ENCODE measurements at regions not wholly inside any gene's neighbourhood (a gene's known extent, or its start where the extent isn't known, plus 50 kb on each side); places are given as distances from the start of the nearest gene placed in this dataset.
"Not testable (repeated sequence)": the region's sequence is repeated elsewhere in the genome, so short reads cannot be mapped to it uniquely, and the experiment has no call there.

DNA sequence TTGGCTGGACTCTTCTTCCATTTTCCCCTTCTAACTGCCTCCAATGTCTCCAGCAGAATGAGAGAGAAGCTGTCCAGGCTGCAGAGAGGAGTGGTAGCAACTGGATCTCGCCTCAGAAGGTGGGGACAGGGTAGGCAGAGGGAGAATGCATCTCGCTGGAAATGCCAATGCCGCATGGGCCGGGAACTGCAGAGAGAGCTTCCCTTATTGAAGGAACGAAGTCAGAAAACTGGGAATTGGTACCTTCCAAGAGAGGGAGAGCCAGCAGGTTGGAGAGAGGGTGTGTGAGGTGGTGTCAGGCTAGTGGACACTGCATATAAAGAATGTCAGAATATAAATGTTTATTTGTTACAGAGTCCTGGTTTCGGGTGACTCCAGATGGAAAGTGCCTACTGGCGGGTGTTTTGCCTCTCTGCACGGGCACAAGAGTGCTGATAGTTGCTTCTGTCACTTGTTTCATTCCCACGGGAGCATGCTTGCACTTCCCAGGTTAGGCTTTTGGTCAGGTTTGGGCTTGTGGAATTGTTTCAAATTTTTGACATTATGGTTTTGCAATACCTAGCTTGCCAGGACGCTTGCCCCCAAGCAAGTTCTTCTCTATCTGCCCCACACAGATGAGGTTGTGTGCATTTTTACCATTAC, 156.8 kb upstream of the STS start:
- DNase-seq = no peak

DNA sequence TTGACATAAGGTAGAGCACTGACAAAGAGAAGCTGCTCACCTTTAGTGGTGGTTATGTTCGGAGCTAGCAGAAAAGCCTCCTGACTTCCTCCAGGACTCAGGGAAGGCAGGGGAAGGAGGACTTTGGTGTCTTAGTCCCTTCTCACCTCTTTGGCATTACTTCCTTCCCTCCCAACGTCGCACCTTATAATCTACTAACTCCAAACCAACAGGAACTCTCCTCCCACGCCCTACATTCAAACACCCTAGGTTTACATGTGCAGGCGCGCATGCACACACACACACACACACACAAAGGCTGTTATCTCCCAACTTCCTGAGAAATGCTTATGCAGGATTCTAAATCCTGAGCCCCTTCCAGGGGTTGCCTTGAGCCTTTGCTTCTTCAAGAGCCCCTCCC, 157.7 kb upstream of the STS start:
- no peak for DNase-seq

GRCh38 chrX:6988694-6989093, 158.8 kb upstream of the STS start:
- DNase-seq = not testable (repeated sequence)

- no peak for DNase-seq
Measured at GRCh38 chrX:6986915-6987314, 160.6 kb upstream of the STS start.

- no peak for DNase-seq
Measured at GRCh38 chrX:6985537-6985936, 162.0 kb upstream of the STS start.

GRCh38 chrX:6983207-6983955, 164.1 kb upstream of the STS start:
- no peak for DNase-seq

GRCh38 chrX:6981718-6982406, 165.7 kb upstream of the STS start:
- DNase-seq = no peak

GRCh38 chrX:6980981-6981380, 166.5 kb upstream of the STS start:
- DNase-seq = no peak

DNA sequence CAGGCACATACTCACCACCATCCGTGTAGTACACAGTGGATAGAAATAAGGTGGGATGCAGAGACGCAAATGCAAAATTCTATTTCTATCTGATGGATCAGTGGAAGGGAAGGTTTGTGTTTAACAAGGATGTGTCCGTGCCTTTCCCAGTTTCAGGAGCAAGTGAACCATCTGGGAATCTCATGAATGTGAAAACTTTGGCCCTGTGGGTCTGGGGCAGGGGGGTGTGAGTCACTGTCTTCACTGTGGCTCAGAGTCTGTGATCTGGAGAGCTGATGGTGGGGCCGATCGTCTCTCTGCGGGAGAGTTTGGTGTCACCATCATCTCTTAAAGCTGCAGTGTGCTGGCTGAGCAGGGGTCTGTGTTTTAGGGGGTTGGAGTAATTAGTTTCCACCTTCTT, 179.3 kb upstream of the STS start:
- no peak for DNase-seq

DNA sequence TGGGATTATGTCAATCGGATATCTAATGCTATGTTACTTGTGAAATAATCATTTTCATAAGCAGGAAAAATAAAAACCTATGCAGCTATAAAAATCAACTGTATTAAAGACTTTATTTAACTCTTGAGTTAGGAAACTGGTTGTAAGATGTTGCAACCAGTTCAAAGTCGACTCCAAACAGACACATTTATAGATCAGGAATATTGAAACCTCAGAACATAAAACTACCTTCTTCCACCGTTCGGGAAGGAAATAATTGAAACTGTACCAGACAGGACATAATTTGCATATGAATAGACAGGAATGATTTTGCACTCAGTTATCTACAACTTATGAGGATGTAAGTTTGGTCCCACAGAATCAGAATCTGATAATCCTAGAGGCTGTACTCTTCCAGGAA, 181.8 kb upstream of the STS start:
- DNase-seq = no peak

GRCh38 chrX:6962006-6962355, 185.5 kb upstream of the STS start:
- DNase-seq = no peak

GRCh38 chrX:6961286-6962005, 186.1 kb upstream of the STS start:
- DNase-seq = no peak

DNA sequence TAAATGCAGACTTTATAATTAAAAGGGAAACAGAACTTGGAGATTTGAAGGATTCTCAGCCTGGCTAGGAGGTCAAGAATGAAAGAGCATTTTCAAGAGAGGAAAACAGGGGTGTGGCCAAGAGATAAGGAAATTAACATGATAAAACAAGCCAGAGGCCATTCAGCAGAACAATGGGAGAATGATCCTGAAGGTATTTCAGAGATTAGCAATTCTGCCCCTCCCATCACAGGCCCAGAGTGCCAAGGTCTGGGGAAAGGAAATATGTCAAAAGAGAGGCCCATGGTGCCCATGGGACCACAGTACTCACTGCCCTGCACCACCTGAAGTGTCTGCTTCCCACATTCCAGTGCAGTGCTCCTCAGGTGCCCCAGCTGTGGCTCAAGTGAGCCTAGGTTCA, 188.5 kb upstream of the STS start:
- DNase-seq = no peak

DNA sequence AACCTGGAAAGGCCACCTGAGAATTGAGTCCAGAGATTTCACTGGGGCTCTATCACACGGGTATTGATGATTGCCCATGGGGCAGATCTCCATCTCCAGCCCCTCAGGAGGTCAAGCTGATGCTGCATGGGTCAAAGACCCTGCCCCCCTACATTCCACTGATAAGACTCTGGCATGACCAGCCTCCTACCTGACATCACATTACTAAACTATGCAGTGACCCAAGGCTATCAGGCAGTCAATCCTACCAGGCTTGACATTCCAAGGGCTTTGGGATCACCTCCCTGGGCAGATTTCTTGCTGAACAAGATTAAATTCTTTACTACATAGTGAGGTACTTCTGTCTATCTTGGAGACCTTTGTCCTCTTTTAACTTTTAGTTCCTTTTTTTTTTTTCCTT, 192.7 kb upstream of the STS start:
- no peak for DNase-seq

- DNase-seq = no peak
Measured at GRCh38 chrX:6946168-6946567, 201.3 kb upstream of the STS start.

GRCh38 chrX:6941041-6941440, 206.5 kb upstream of the STS start:
- DNase-seq = no peak

DNA sequence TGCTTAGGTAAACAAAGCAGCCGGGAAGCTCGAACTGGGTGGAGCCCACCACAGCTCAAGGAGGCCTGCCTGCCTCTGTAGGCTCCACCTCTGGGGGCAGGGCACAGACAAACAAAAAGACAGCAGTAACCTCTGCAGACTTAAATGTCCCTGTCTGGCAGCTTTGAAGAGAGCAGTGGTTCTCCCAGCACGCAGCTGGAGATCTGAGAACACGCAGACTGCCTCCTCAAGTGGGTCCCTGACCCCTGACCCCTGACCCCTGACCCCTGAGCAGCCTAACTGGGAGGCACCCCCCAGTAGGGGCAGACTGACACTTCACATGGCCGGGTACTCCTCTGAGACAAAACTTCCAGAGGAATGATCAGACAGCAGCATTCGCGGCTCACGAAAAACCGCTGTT, 214.6 kb upstream of the STS start:
- not testable (repeated sequence) for DNase-seq

GRCh38 chrX:6930307-6930849, 217.1 kb upstream of the STS start:
- no peak for DNase-seq

GRCh38 chrX:6924443-6925077, 223.0 kb upstream of the STS start:
- DNase-seq = no peak

DNA sequence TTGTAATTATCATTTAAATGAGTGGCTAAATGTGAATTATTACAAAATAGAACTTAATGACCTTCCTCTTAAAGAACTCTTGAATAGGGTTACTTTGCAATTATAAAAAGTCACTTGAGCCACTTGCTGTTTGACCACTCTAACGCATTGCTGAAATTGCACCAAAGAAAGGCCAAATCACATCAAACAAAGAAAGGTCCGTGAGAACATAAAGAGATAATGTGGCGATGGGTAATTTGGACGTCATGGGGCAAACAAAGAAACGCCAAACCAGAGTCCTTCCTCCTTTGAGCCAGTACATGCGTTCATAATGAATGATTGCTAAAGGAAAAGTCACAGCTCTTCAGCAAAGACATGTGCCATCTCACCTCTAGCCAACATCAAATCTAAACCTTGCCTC, 229.8 kb upstream of the STS start:
- peak; percentile 61 for DNase-seq

- DNase-seq = no peak
Measured at GRCh38 chrX:6910218-6910617, 237.3 kb upstream of the STS start.

DNA sequence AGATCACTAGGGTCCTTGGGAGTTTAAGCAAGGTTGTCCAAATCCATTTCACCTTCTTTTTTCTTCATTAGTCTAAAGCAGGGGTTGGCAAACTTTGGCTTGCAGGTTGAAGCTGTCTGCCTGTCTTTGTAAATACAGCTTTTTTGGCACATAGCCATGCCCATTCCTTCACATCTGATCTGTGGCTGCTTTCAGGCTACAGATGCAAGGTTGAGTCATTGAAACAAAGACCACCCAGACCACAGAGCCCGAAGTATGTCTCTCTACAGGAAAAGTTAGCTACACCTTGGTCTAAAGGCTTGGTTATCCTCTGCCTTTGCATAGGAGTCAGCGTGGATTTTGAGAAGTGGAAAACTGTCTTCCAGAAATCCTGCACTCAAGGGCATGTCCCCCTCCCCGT, 238.1 kb upstream of the STS start:
- no peak for DNase-seq

DNA sequence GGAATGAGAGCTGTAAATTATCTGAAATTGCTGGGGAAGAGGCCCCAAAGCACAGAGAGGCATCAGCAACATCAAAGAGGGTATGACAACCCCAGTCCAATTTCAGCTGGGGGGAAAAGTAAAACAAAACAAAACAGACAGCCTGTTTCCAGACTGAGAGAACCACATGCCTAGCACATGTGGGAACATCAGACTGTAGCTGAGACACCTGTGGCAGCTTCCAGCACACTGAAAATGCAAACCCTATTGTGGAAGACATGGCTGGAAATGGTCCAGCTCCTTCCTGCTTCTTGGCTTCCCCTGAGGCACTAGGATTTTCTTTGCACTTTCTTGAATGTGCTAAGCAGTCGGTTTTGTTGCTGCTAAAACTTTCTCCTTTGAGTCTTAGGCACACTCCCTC, 240.9 kb upstream of the STS start:
- DNase-seq = no peak

Measured in NCI-H774 (cell line).